NB4 (cell line): ENCODE measurements at regions not wholly inside any gene's neighbourhood (a gene's known extent, or its start where the extent isn't known, plus 50 kb on each side); places are given as distances from the start of the nearest gene placed in this dataset.

Source experiments
- DNase-seq: peaks from one replicate; pipeline ENCODE4 v3.0.0; 2010; ENCODE audit warnings: low read depth
- H3K4me3 ChIP-seq: one replicate; pipeline ENCODE4 v1.5.1; 2011; ENCODE audit warnings: mild to moderate bottlenecking, low read depth, low read length, moderate library complexity
- CTCF ChIP-seq: IDR thresholded peaks from one replicate; pipeline ENCODE4 v1.5.1; 2012; ENCODE audit warnings: low read depth, low read length
- MAX ChIP-seq: IDR thresholded peaks from 2 replicates; pipeline ENCODE4 v1.6.1; 2011; ENCODE audit warnings: low read depth, low read length
- MYC ChIP-seq: IDR thresholded peaks from 2 replicates; pipeline ENCODE4 v1.6.1; 2011; ENCODE audit warnings: low read depth, low read length
- POLR2A ChIP-seq: IDR thresholded peaks from 2 replicates; pipeline ENCODE4 v1.6.1; 2011; ENCODE audit warnings: mild to moderate bottlenecking; ENCODE audit not compliant: insufficient read length; ENCODE audit errors: extremely low read depth

- no peak overlapping the region for H3K4me3 ChIP-seq
- TF ChIP-seq MYC: no peak
- no peak for DNase-seq
These were observed 83.9 kb downstream of the CXCL12 start for GRCh38 chr10:44300666-44301649.

- H3K4me3 ChIP-seq: no peak overlapping the region
- no peak for DNase-seq
- no peak for TF ChIP-seq MAX
- TF ChIP-seq CTCF: no peak
These were observed 86.2 kb downstream of the CXCL12 start for GRCh38 chr10:44298713-44299112.

GRCh38 chr10:44297963-44298362, 86.9 kb downstream of the CXCL12 start:
- H3K4me3 ChIP-seq: no peak overlapping the region
- TF ChIP-seq CTCF (no peak), MYC (no peak), POLR2A (no peak), MAX (no peak)
- no peak for DNase-seq

GRCh38 chr10:44295644-44296241, 89.2 kb downstream of the CXCL12 start:
- no peak overlapping the region for H3K4me3 ChIP-seq

GRCh38 chr10:44294726-44295412, 90.0 kb downstream of the CXCL12 start:
- DNase-seq: no peak
- no peak overlapping the region for H3K4me3 ChIP-seq
- no peak for TF ChIP-seq MAX
- no peak for TF ChIP-seq POLR2A
- no peak for TF ChIP-seq CTCF
- TF ChIP-seq MYC: no peak

More at GRCh38 chr10:44295644-44296241, 89.2 kb downstream of the CXCL12 start:
- DNase-seq: no peak
- no peak for TF ChIP-seq POLR2A

GRCh38 chr10:44293842-44294241, 91.1 kb downstream of the CXCL12 start:
- DNase-seq: no peak
- no peak overlapping the region for H3K4me3 ChIP-seq
- TF ChIP-seq MAX (no peak), MYC (no peak)

GRCh38 chr10:44293306-44293778, 91.6 kb downstream of the CXCL12 start:
- TF ChIP-seq MYC (no peak), POLR2A (no peak), CTCF (no peak), MAX (no peak)
- no peak overlapping the region for H3K4me3 ChIP-seq
- no peak for DNase-seq
